ENCODE measurements at regions not wholly inside any gene's neighbourhood (a gene's known extent, or its start where the extent isn't known, plus 50 kb on each side); places are given as distances from the start of the nearest gene placed in this dataset.
"Not testable (repeated sequence)": the region's sequence is repeated elsewhere in the genome, so short reads cannot be mapped to it uniquely, and the experiment has no call there.

- intact Hi-C loops (cut with DNase I, micrococcal nuclease) = no loop called here
- no peak overlapping the region for H3K4me3 ChIP-seq
- DNase-seq (no peak), ATAC-seq (no peak)
- TF ChIP-seq CTCF (IDR thresholded peaks at IDR 0.05) = no peak
- H3K4me1 ChIP-seq (ENCODE audit: low read depth) = no peaks in the 10 kb centered on the region
- no peaks in the 10 kb centered on the region for H3K36me3 ChIP-seq (ENCODE audit: low read depth)
- H3K9me3 ChIP-seq = no peaks in the 10 kb centered on the region
Observed at GRCh38 chr9:97790542-97790941, 62.5 kb upstream of the FOXE1 start.

- Histone ChIP-seq H3K4me1 (ENCODE audit: low read depth) (no peaks in the 10 kb centered on the region), H3K4me3 (no peak overlapping the region), H3K36me3 (ENCODE audit: low read depth) (no peaks in the 10 kb centered on the region), H3K9me3 (no peaks in the 10 kb centered on the region)
- ATAC-seq = no peak
- no peak for TF ChIP-seq CTCF (IDR thresholded peaks at IDR 0.05)
- intact Hi-C loops (cut with DNase I, micrococcal nuclease) = no loop called here
- DNase-seq = no peak
Observed at GRCh38 chr9:97791542-97791941, 61.5 kb upstream of the FOXE1 start.

GRCh38 chr9:97793067-97793466 is 60.0 kb upstream of the FOXE1 start:
- H3K4me3 ChIP-seq = no peak overlapping the region
- no peaks in the 10 kb centered on the region for H3K4me1 ChIP-seq (ENCODE audit: low read depth)
- no peak for TF ChIP-seq CTCF (IDR thresholded peaks at IDR 0.05)
- DNase-seq = no peak
- intact Hi-C loops (cut with DNase I, micrococcal nuclease) = no loop called here
- no peaks in the 10 kb centered on the region for H3K9me3 ChIP-seq
- ATAC-seq = no peak
- H3K36me3 ChIP-seq (ENCODE audit: low read depth) = no peaks in the 10 kb centered on the region

GRCh38 chr9:97794666-97795065 is 58.4 kb upstream of the FOXE1 start:
- Histone ChIP-seq H3K4me1 (ENCODE audit: low read depth) (no peaks in the 10 kb centered on the region), H3K36me3 (ENCODE audit: low read depth) (no peaks in the 10 kb centered on the region), H3K9me3 (no peaks in the 10 kb centered on the region), H3K4me3 (no peak overlapping the region)
- DNase-seq = no peak
- no peak for ATAC-seq
- intact Hi-C loops (cut with DNase I, micrococcal nuclease) = no loop called here
- no peak for TF ChIP-seq CTCF (IDR thresholded peaks at IDR 0.05)

- H3K9me3 ChIP-seq; H3K36me3 ChIP-seq (ENCODE audit: low read depth); H3K4me3 ChIP-seq; H3K4me1 ChIP-seq (ENCODE audit: low read depth); ATAC-seq; intact Hi-C loops (cut with DNase I, micrococcal nuclease); DNase-seq: not testable (repeated sequence)
Observed at GRCh38 chr9:97796176-97796575, 56.9 kb upstream of the FOXE1 start.

GRCh38 chr9:97801180-97801579 is 51.8 kb upstream of the FOXE1 start:
- no peak for ATAC-seq
- no peak overlapping the region for H3K4me3 ChIP-seq
- H3K4me1 ChIP-seq (ENCODE audit: low read depth) = peaks cover 7% of the 10 kb centered on the region
- H3K9me3 ChIP-seq = no peaks in the 10 kb centered on the region
- no peak for DNase-seq
- no peak for TF ChIP-seq CTCF (IDR thresholded peaks at IDR 0.05)
- H3K36me3 ChIP-seq (ENCODE audit: low read depth) = no peaks in the 10 kb centered on the region
- intact Hi-C loops (cut with DNase I, micrococcal nuclease) = no loop called here
